Right kidney (tissue), 1 donor: ENCODE measurements at regions not wholly inside any gene's neighbourhood (a gene's known extent, or its start where the extent isn't known, plus 50 kb on each side); places are given as distances from the start of the nearest gene placed in this dataset.
"Not testable (repeated sequence)": the region's sequence is repeated elsewhere in the genome, so short reads cannot be mapped to it uniquely, and the experiment has no call there.

Source experiments
- DNase-seq: peaks from one replicate; pipeline ENCODE4 v3.0.0-alpha.2; 2016

- no peak for DNase-seq
These were observed 141.8 kb upstream of the BNIP2 start for GRCh38 chr15:59830873-59831272.

- no peak for DNase-seq
These were observed 141.0 kb upstream of the BNIP2 start for GRCh38 chr15:59830098-59830497.

- no peak for DNase-seq
These were observed 139.7 kb upstream of the BNIP2 start for GRCh38 chr15:59828861-59829260.

- no peak for DNase-seq
These were observed 139.1 kb upstream of the BNIP2 start for GRCh38 chr15:59828263-59828662.

GRCh38 chr15:59825901-59826300 is 136.8 kb upstream of the BNIP2 start:
- no peak for DNase-seq

- DNase-seq, result no peak
These were observed 132.2 kb upstream of the BNIP2 start for GRCh38 chr15:59821286-59821685.

GRCh38 chr15:59819092-59819491 is 130.0 kb upstream of the BNIP2 start:
- DNase-seq, result no peak

GRCh38 chr15:59818336-59818735 is 129.2 kb upstream of the BNIP2 start:
- no peak for DNase-seq

- no peak for DNase-seq
These were observed 128.7 kb upstream of the BNIP2 start for GRCh38 chr15:59817834-59818233.

- no peak for DNase-seq
These were observed 127.9 kb upstream of the BNIP2 start for GRCh38 chr15:59817053-59817452.

- no peak for DNase-seq
These were observed 125.3 kb upstream of the BNIP2 start for GRCh38 chr15:59814409-59814808.

- no peak for DNase-seq
These were observed 123.8 kb upstream of the BNIP2 start for GRCh38 chr15:59812889-59813288.

GRCh38 chr15:59812250-59812870 is 123.2 kb upstream of the BNIP2 start:
- no peak for DNase-seq

GRCh38 chr15:59803293-59803966 is 114.3 kb upstream of the BNIP2 start:
- not testable (repeated sequence) for DNase-seq

GRCh38 chr15:59801649-59802048 is 112.5 kb upstream of the BNIP2 start:
- no peak for DNase-seq

GRCh38 chr15:59798605-59798917 is 109.4 kb upstream of the BNIP2 start:
- no peak for DNase-seq

GRCh38 chr15:59797756-59798604 is 108.9 kb upstream of the BNIP2 start:
- no peak for DNase-seq

- DNase-seq, result no peak
These were observed 105.2 kb upstream of the BNIP2 start for GRCh38 chr15:59794229-59794886.

- DNase-seq, result no peak
These were observed 103.2 kb upstream of the BNIP2 start for GRCh38 chr15:59792359-59792758.

GRCh38 chr15:59791755-59792154 is 102.6 kb upstream of the BNIP2 start:
- no peak for DNase-seq

GRCh38 chr15:59791079-59791478 is 102.0 kb upstream of the BNIP2 start:
- no peak for DNase-seq

GRCh38 chr15:59786466-59786865 is 97.3 kb upstream of the BNIP2 start:
- not testable (repeated sequence) for DNase-seq

- DNase-seq, result not testable (repeated sequence)
These were observed 96.9 kb upstream of the BNIP2 start for GRCh38 chr15:59785981-59786380.
